ENCODE measurements at regions not wholly inside any gene's neighbourhood (a gene's known extent, or its start where the extent isn't known, plus 50 kb on each side); places are given as distances from the start of the nearest gene placed in this dataset.

DNA sequence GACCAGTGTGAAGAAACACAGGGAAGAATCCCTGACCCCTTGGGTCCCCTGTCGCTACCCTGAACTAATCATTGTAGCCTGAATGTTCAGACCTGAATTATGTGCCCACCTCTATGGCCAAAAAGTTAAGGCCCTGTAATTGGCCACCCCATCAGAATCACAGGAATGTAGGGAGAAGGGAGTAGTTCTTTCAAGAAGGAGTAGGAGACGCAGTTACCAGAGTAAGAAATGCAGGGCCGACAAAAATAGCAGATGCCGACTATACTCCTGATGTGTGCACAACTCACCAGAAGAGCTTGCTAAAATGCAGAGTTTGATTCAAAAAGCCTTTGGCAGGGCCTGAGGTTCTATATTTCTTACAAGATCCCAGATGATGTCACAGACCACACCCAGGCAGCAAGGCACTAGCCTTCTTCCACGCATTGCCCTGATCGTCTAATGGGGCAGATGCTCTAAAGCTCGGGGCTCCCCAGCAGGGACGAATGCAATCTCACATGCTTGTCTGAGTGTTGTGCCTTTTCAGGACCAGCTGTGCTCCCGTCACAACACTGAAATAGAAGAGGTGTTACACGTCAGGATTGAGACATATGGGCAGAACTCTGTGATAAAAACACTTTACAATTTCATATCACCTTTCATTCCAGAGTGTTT is 161.0 kb upstream of the FAM241A start:
- no peak for DNase-seq

DNA sequence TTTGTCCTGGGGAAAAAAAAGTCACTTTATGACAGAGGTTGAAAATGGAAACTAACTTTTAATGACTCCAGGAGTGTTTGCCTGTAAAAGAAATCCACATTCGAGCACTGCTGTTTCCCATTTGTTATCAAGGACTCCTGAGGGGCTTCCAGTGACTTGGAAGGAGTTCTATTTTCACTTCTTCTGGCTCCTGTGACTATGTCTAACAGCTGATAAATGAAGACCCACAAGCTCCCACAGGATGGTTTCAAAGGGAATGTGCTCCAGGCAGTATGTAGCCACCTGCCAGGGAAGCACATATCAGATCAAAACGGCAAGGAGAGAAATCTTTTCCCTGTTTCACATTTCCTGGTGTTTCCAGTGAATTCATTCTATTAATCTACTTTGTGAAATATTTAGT is 159.8 kb upstream of the FAM241A start:
- DNase-seq = no peak

DNA sequence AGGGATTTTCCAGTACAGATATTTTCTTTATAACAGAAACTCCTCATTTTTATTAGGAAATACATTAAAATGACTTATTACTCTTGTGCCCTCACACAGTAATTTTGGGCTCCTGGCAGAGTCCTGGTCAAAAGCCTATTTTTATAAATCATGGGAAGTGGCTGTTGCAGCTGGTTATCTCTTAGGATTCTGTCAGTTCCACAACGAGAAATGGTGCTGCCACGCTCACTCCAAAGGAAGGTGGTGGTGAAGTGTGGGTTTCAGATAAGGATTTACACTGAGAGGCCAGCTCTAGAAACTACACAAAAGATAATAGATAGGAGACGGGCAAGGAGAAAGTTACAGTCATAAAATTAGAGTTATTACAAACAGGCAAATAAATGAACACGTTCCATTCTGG is 159.2 kb upstream of the FAM241A start:
- no peak for DNase-seq

DNA sequence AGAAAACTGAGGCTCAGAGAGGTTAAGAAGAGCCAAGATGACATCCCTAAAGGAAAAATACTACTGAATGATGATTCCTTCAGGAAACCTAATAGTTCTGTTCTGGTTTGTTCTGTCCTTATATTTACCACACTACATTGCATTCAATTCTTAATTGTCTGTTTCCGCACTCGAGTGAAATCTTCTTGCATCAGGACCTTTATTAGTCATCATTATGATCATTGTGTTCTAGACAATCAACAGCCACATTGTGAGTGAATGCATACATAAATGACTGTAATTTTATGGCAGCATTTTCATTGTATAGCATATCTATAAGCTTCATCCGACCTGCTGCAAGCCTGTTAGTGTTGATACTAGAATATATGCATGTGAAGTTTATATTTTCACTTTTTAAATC is 156.7 kb upstream of the FAM241A start:
- no peak for DNase-seq

DNA sequence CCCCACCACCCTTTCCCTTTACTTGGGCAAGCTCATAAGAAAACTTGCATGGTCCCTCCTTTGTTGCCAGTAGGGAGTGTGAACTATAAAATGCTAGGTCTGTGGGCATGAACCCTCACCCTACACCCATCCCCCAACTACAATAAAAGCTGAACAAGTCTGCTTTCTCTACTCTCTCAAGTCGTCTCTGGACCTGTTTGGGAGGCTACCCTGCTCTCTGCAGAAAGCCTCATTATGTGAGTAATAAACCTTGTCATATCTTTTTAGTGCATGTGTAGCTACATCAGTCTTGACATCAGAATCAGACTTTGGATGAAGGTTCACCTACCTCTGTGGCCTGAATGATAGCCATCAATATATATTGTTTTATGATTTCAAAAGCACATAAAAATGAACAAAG is 155.4 kb upstream of the FAM241A start:
- no peak for DNase-seq

DNA sequence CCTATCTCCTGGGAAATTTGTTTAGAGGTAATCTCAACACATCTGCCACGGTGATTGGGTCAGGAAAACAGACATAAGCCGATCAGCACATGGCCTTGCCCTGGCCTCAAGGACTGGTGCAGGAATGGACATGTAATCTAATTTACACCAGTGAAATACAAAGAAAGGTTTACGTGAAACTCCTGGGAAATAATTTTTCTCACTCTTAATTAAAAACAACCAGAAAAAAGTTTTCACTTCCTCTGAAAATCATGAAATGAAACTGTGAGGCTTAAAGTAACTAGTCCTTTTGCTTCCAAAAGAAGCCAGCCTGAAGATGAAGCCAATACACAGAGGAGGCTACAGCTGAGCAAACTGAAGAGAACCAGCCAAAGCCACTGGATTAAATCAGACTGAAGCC is 154.1 kb upstream of the FAM241A start:
- no peak for DNase-seq

DNA sequence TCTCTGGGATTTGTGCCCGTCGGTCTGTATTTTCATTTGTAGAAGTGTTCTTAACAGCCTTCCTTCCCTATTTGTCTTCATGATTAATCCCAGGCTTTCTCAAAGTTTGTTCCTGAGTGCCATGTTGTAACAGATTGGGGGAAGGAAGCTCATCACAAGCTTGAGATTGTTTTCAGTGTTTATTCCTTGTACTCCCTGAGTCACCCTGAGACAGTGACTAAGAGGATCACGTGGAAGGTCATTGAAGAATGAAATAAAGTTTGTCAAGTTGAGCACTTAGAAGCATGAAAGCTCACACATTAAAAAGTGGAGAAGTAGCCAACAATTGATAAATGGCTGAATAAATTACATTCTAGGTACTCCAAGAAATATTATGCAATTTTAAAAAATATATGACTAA is 153.5 kb upstream of the FAM241A start:
- no peak for DNase-seq

DNA sequence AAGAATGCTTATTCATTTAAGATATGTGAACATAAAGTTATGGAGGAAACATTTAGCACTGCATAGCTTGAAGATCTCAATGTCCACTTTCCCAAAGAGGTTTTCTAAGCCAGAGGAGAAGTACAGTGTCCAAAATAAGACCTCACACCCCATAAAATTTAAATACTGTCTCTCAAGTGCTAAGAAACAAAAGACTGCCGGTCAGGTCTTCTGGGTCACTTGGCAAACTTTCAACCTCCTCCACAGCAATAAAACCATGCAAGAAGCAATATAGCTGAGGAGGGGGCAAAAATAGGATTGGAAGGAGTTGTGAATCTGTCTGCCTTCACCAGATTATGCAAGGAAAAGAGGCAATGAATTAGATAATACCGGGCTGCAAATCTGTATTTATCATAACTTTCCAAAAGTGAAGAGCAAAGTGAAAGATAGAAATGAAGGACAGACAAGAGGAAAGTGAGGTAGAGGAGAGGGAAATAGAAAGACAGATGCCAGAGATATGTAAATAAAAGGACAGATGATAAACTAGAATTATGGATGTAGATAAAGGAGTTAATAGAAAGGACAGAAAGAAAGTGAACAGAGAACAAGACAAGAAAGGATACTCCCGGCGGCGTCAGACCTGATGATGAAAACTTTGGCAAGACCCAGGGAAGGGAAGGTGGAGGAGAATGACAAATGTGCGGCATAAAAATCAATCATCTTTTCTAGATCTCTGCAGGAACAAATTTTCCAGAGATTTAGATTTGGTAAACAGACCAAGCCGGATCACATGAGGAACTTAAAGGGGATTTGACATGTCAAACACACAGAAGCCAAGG is 152.7 kb upstream of the FAM241A start:
- no peak for DNase-seq

DNA sequence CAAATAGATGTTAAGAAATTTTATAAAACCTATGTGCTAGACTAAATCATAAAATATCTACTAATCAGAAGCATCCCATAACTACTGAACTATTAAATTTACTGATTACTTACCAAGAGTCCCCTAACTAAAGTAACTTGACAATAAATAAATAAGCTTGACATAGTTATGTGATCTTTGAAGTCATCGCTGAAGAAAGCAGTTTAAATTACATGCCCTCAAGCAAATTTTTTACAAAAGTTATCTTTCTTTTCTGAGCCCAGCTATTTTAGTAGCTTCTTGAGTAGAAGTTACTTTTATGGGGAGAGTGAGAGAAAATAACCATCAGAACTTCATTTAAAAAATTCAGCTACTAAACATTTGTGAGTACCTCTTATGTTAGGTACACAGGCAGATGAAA is 150.9 kb upstream of the FAM241A start:
- no peak for DNase-seq

DNA sequence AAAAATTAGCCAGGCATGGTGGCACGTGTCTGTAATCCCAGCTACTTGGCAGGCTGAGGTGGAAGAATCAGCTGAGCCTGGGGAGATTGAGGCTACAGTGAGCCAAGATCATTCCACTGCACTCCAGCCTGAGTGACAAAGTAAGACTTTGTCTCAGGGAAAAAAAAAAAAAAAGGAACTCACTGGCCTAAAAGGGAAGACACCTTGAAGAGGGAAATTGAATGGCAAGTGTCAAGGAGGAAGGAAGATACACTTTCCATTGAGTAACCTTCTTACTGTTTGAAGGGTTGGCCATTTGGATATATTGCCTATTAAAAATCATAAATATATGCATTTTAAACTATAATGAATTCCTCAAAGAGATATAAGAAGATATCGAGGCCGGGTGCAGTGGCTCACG is 147.5 kb upstream of the FAM241A start:
- no peak for DNase-seq

DNA sequence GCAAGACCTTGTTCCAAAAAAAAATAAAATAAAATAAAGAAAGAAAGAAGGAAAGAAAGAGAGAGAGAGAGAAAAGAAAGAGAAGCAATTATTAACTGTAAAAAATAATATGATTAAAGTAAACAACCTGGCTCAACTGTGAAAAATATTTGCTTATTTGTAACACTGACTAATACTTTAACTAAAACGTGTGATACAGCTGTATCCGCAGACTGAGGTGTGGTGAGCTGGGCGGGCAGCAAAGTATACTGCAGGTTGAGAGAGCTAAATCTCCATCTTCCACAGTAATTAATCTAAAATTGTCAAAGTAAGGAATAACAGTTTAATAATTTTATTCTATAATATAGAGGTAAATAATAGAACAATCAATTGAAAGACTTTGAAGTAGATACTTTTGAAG is 145.5 kb upstream of the FAM241A start:
- no peak for DNase-seq

DNA sequence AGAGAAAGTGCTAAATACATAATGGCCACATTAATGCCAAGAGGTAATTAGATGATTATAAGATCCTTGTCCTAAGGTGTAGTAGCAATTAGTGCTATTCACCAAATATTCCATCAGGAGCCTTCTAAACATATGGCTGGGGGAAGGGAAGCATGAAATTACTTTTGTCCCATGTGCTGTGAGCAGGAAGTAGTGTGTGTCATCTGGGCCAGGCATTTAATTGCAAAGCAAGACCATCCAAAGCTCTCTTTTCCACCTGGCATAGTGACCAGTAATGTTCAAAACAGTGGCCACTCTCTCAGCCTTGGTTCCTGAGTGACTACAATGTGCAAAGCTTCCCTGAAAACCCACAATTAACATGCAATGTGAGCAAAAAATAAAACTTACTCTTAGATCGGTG is 144.2 kb upstream of the FAM241A start:
- DNase-seq = no peak

DNA sequence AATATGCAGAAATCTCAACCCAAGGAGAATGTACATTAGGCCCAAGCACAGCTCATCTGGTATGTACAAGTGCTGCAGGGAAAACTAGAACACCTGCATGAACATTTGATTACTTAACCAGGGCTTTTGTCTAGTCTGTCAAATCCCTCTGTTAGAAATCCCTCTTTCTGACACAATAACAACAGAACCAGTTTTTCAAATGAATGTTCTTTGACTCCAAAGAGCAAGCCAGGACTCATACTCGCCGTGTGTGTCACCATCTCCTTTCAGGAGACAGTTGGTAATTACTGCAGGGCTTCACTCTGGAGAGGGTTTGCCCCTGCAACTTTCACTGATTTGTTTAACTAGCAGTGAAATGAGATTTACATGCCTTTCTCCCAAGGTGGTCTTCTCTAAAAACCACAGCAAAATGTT is 143.0 kb upstream of the FAM241A start:
- no peak for DNase-seq

DNA sequence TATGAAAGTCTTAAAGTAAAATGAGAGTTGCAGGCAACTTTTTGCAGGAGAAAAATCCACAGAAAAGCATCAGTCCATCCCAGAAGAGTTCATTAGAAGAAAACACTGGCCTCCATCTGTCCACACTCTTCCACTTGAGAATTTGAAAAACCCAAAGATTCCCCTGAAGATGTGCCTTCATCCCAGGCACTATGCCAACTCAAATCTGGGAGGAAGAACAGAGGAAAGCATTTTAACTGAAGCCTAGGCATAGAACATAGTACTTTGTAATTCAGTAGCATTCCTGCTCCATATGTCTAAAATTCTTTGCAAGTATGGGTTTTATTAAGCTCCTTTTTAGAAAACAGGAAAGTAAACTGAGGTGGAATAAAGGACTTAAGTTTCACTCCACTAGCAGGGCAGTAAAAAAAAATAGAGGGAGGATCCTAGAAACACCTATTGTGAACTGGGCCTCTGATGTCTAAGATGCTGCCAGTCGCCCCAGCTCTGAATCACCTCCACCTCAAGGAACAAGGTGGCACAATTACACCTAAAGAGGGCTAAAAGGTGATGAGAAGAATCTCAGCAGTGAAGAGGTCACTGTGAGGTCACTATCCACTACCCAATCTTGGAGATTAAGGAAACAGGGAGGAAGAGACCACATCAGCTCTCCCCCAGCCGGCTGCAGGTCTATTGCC is 141.9 kb upstream of the FAM241A start:
- no peak for DNase-seq

DNA sequence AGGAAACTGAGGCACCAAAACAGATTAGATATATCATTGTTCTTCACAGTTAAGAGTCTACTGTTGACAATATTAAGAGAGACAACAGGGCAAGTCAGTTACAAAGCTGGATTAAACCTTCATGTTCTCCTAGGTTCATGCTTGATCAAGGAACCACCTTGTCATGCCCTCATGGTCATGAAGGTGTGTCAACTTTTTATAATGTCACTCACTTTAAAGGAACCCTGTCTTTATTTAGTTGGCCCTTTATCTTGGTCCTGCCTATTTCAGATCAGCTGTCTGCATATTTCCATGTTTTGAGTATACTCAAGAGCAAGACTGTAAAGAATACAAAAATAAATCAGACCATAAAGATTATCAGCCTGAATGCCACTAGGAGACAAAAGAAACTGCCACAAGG is 140.2 kb upstream of the FAM241A start:
- no peak for DNase-seq

DNA sequence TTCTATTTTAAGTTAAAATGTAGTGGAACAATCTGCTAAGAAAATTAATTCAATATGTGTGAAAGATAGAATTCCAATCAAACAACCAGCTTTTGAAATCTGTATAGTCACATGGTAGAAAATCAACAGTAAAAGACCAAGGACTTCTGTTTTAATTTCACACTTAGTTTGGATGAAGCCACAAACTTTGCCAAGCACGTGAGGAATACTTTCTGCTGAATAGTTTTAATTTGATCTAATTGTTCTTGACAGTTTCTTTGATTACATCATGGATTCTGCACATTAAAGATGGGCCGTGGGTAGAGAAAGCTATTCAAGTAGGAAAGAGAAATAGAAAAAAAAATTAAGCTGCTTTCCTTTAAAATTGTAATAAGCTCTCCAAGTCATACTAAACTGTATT is 137.9 kb upstream of the FAM241A start:
- DNase-seq = no peak

DNA sequence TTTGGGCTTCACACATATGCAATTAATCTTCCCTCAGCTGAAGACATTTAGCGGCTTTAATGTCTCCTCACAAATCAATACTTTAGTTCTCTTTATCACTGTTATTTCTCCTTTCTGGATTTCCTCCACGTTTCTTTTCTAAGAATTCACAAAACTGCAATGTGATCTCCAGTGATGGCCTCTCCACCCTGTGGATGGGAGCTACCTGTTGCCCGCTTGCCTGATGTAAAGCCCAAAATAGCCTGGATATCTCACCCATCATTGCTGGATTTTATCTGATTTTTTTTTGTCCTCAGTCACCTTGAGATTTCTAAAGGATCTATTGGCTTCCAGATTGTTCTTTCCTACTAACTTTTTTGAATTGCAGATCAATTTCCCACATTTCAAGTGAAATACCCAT is 129.3 kb upstream of the FAM241A start:
- no peak for DNase-seq

DNA sequence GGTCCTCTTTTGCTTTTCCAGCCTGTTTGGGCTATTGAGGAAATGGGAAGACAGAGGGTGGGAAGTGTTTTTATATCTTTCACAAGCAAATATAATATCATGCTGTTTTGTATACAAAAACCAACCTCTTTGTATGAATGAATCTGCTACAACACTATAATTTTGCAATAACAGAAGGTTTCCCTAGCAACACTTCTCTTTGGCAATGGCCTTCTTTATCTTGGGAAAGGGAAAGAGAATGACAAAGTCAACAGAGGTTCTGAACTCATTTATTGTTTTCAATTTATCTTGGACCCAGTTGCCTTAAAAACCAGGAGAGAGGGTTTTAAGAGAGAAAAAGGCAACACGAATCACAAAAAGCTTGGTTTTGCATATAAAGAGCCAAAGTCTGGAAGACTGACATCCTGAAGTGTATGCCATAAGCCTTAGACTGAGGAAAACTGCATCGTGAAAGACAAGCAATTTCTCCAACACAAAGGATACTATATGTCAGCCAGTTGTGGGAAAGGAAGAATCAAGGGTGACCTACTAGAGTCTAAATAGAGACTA is 121.8 kb upstream of the FAM241A start:
- DNase-seq = no peak

DNA sequence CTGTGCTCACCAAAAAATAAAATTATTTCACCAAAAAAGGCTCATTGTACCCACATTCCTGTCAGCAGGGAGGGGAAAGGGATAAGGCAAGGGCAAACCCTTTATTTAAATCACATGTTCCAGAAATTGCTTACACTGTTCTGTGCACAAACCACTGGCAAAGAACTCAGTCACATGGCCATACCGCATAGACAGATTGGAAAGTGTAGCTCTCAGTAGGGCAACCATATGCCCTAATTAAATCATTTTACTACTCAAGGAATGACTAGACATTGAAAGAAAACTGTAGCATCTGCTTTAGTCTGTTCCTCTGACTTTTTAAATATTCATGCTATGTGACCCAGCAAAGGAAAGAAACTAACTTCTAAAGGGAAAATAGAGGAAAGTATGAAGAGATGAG is 119.2 kb upstream of the FAM241A start:
- no peak for DNase-seq

DNA sequence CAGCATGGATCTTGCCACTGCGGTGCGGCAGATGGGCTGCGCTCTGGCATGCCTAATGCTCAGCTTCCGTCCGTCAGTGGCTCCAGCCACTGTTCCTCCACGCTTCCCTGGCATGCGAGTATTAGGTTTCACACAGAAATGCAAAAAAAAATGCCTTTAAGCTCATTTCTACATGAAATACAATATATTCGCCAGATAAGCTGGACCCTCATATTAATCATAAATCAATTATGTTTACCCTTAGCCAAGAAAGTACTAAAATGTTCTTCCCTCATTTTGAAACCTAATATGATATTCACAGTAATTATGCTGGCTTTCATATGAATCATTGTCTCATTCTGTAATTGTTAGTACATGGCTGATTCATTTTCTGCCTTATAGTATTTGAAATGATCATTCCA is 115.5 kb upstream of the FAM241A start:
- DNase-seq = no peak

DNA sequence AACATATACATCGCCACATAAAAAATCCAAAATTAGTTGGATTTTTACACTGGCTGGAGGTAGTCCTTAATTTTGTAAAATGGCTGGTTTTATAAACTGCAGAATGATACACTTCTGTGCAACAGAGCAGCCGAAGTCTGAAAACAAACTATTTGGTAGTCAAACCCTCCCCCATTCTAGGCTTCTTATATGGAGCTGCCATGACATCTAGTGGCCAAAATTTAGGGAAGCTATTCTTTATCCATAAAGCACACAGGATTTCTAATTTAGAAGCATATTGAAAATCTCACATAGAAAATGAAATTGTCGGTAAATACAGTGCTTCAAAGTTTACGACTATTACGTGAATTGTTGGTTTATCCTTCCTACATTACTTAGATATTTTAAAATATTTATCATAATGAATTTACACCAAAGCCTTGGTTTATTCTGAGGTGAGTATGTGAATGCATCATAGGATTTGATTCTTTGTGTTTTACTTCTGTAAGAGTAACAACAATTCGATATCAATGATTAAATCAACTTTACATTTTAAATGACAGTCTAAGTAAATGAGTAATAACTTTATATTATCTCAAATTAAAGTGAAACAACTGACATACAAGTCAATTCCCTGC is 113.4 kb upstream of the FAM241A start:
- DNase-seq = no peak

DNA sequence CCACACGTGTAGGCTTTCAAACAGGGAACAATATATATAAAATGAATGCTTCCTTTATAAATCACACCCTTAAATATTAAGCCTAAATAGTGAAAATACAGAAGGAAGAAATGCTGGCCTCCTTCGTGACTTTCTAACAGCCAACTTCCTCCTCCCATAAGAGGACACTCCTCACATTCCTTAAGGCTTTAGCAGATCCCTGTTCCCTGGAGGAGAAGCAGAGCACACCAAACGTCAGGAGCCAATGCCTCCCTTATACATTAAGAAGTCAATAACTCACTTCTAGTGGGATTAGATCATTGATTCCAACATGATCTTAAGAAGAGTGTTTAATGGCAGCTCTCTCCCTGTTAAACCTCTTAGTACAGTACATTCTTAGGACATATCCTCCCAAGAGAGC is 108.4 kb upstream of the FAM241A start:
- DNase-seq = no peak

DNA sequence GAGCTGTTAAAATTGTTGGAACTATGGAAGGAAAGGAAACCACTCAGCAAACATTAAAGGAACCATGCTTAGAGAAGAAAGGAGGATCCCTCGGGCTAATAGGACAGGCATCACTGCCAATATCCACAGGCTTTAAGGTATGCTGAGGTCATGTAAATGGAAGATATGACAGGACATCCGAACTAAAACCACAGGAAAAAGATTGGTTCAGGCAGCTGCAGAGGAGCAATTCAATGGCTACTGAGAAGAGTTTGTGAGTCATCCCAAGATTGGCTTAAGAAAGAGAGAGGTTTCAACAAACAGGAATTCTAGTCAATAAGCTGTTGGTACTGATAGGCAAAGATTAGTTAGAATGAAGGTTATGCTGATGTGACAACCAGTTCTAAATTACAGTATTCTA is 106.4 kb upstream of the FAM241A start:
- no peak for DNase-seq
